K562 (cell line): ENCODE measurements at regions not wholly inside any gene's neighbourhood (a gene's known extent, or its start where the extent isn't known, plus 50 kb on each side); places are given as distances from the start of the nearest gene placed in this dataset.

Source experiments
- ATAC-seq: fragments of 200-7000 bp; cut with Tn5 transposase; 3 replicates; pipeline ENCODE4 v1.9.1; 2020; ENCODE audit warnings: moderate library complexity
- BruUV-seq: library from RNA; stranded (reverse); fragments of 400-500 nt; replicated peaks from 2 replicates; lab custom pipeline; 2021; lab: Mats Ljungman, UMichigan
- CTCF ChIA-PET: fragments of 300-600 bp; formaldehyde crosslinking; extraction: SDS; loops from one replicate; lab custom pipeline; 2021; ENCODE audit warnings: low intra/inter-chr PET ratio; lab: Yijun Ruan, JAX
- POLR2A ChIA-PET: fragments of 300-600, 350-650 bp; sonication (Branson Sonifier 250); formaldehyde crosslinking; extraction: SDS; loops from one replicate; lab custom pipeline; 2021; ENCODE audit warnings: antibody characterized with exemption, inconsistent platforms; lab: Yijun Ruan, JAX
- DNase-seq, 4 experiments: peaks; one replicate each; pipeline versions ENCODE4 v3.0.0 to v3.0.0-alpha.2; 2011 to 2018; ENCODE audit warnings: low spot score in 3 of 4, mixed read lengths in 3 of 4; ENCODE audit errors: extremely low read depth in 1 of 4
- FAIRE-seq: peaks from 2 replicates; lab custom pipeline; 2011; peaks lifted over from hg19 to GRCh38; lab: Jason Lieb, UNC
- H2AFZ ChIP-seq: 2 replicates; pipeline ENCODE4 v1.6.0; 2011; ENCODE audit warnings: low read depth, low read length, control low read depth, inconsistent platforms
- H3K27ac ChIP-seq: fragments of 200-600 bp; 3 replicates; pipeline ENCODE4 v1.8.0; 2011; ENCODE audit warnings: low read depth, mild to moderate bottlenecking, control low read depth, inconsistent platforms, low read length, moderate library complexity, mixed read lengths; ENCODE audit errors: extremely low read depth
- H3K27me3 ChIP-seq, 2 experiments: fragments of 300-600 bp in 1 of 2; 2 replicates in 1 of 2; 3 replicates in 1 of 2; pipeline versions ENCODE4 v1.6.0 to v1.8.0; 2011; ENCODE audit warnings: inconsistent platforms in 2 of 2, low read length in 2 of 2, mild to moderate bottlenecking in 1 of 2, mixed read lengths in 1 of 2, moderate library complexity in 1 of 2; ENCODE audit not compliant: control insufficient read depth in 2 of 2, insufficient read depth in 2 of 2
- H3K36me3 ChIP-seq: fragments of 300-600 bp; 3 replicates; pipeline ENCODE4 v1.8.0; 2011; ENCODE audit warnings: mild to moderate bottlenecking, low read length, inconsistent platforms; ENCODE audit not compliant: control insufficient read depth, insufficient read depth
- H3K4me1 ChIP-seq, 2 experiments: fragments of 200-600 bp in 1 of 2; replicated peaks in 1 of 2; 2 replicates in 1 of 2; 3 replicates in 1 of 2; pipeline versions ENCODE4 v1.5.1 to v1.8.0; 2011; ENCODE audit warnings: inconsistent platforms in 2 of 2, low read length in 2 of 2, mild to moderate bottlenecking in 1 of 2, mixed read lengths in 1 of 2, moderate library complexity in 1 of 2; ENCODE audit not compliant: control insufficient read depth in 2 of 2, insufficient read depth in 2 of 2
- H3K4me2 ChIP-seq: 2 replicates; pipeline ENCODE4 v1.6.1; 2011; ENCODE audit warnings: low read length, control low read depth, inconsistent platforms, mixed read lengths; ENCODE audit not compliant: insufficient read depth
- H3K4me3 ChIP-seq: fragments of 200-600 bp; sonication (generic), shearing (Covaris generic); 2 replicates; pipeline ENCODE4 v1.5.1; 2016; ENCODE audit warnings: control low read depth, inconsistent platforms
- H3K79me2 ChIP-seq: fragments of 200-600 bp; 3 replicates; pipeline ENCODE4 v1.8.0; 2011; ENCODE audit warnings: low read length, inconsistent platforms; ENCODE audit not compliant: control insufficient read depth, insufficient read depth
- H3K9ac ChIP-seq, 2 experiments: 2 replicates each; pipeline versions ENCODE4 v1.6.0 to v1.6.1; 2011; ENCODE audit warnings: low read depth in 2 of 2, low read length in 2 of 2, control low read depth in 1 of 2, inconsistent platforms in 1 of 2, mild to moderate bottlenecking in 1 of 2, mixed read lengths in 1 of 2; ENCODE audit not compliant: insufficient read depth in 1 of 2
- H3K9me1 ChIP-seq: one replicate; pipeline ENCODE4 v1.6.0; 2011; ENCODE audit warnings: inconsistent platforms, mild to moderate bottlenecking, low read length, moderate library complexity; ENCODE audit not compliant: control insufficient read depth, insufficient read depth
- H3K9me3 ChIP-seq: replicated peaks from 2 replicates; pipeline ENCODE4 v1.5.1; 2011; ENCODE audit warnings: low read depth, low read length, inconsistent platforms; ENCODE audit not compliant: control insufficient read depth, insufficient read depth
- H4K20me1 ChIP-seq: replicated peaks from 2 replicates; pipeline ENCODE4 v1.6.1; 2011; ENCODE audit warnings: low read length, inconsistent platforms, mixed read lengths; ENCODE audit not compliant: control insufficient read depth, insufficient read depth
- COPS2 ChIP-seq: fragments of 450-650 bp; conservative IDR thresholded peaks from 2 replicates; pipeline ENCODE4 v1.6.1; 2016; ENCODE audit warnings: mild to moderate bottlenecking, moderate library complexity
- FOXA1 ChIP-seq: fragments of 450-650 bp; IDR thresholded peaks from 2 replicates; pipeline ENCODE4 v1.6.1; 2016; ENCODE audit warnings: mild to moderate bottlenecking, borderline replicate concordance
- HNRNPH1 ChIP-seq: fragments of 200-400 bp; formaldehyde crosslinking; optimal IDR thresholded peaks from 2 replicates; pipeline ENCODE3; 2017; ENCODE audit warnings: low read depth, mild to moderate bottlenecking, low read length, moderate library complexity
- MBD2 ChIP-seq: sonication (generic); IDR thresholded peaks from 2 replicates; pipeline ENCODE4 v1.6.1; 2016; ENCODE audit warnings: low read depth, borderline replicate concordance
- RFX1 ChIP-seq: fragments of 450-650 bp; IDR thresholded peaks from 2 replicates; pipeline ENCODE4 v1.6.1; 2016; ENCODE audit warnings: mild to moderate bottlenecking, moderate library complexity
- SRSF1 ChIP-seq: fragments of 200-400 bp; formaldehyde crosslinking; IDR thresholded peaks from 2 replicates; pipeline ENCODE4 v1.6.1; 2017; ENCODE audit warnings: mild to moderate bottlenecking, low read depth, low read length, moderate library complexity
- TAF15 ChIP-seq: fragments of 200-400 bp; formaldehyde crosslinking; IDR thresholded peaks from 2 replicates; pipeline ENCODE4 v1.6.1; 2017; ENCODE audit warnings: mild to moderate bottlenecking, low read depth, low read length, moderate library complexity
- WHSC1 ChIP-seq: IDR thresholded peaks from one replicate; pipeline ENCODE4 v1.6.1; 2012; ENCODE audit warnings: low read length, control low read depth, inconsistent platforms
- ZBTB2 ChIP-seq: fragments of 450-650 bp; IDR thresholded peaks from 2 replicates; pipeline ENCODE4 v1.6.1; 2016; ENCODE audit warnings: antibody characterized with exemption
- ZFP36 ChIP-seq: fragments of 150-350 bp; IDR thresholded peaks from 2 replicates; pipeline ENCODE4 v1.6.1; 2018; ENCODE audit warnings: low read length, low read depth; ENCODE audit not compliant: partially characterized antibody
- ZNF239 ChIP-seq: fragments of 250-450 bp; sonication (Bioruptor Pico); IDR thresholded peaks from 2 replicates; pipeline ENCODE4 v1.4.0; 2020; ENCODE audit warnings: mild to moderate bottlenecking
- ZNF282 ChIP-seq: sonication (generic); formaldehyde crosslinking; IDR thresholded peaks from 2 replicates; pipeline ENCODE4 v1.8.1; 2023; ENCODE audit warnings: missing genetic modification reagents
- in situ Hi-C: fragments of 300-500 bp; cut with MboI; formaldehyde crosslinking; loops from 4 replicates; pipeline ENCODE4 v1.15.0; 2018; ENCODE audit warnings: inconsistent platforms, mixed read lengths
- intact Hi-C: fragments of 100-400 bp; cut with micrococcal nuclease; formaldehyde crosslinking; loops from 2 replicates; pipeline ENCODE4 v1.14.2; 2022
- TF ChIP-seq, protein P1 (sequence below): fragments of 450-650 bp; IDR thresholded peaks from 2 replicates; pipeline ENCODE4 v1.6.1; 2016; ENCODE audit warnings: missing biosample characterization, missing genetic modification characterization
- TF ChIP-seq, protein P2 (sequence below): fragments of 250-450 bp; sonication (Bioruptor Pico); IDR thresholded peaks from 2 replicates; pipeline ENCODE4 v1.4.0; 2020; ENCODE audit warnings: mild to moderate bottlenecking, moderate library complexity

GRCh38 chr9:91086657-91087461, 274.9 kb downstream of the AUH start:
- Histone ChIP-seq H3K9me1 (no peaks in the 10 kb centered on the region), H3K27ac (no peak overlapping the region), H4K20me1 (no peaks in the 10 kb centered on the region), H3K27me3 (peaks cover under 1 to 8% of the 10 kb centered on the region in 2 experiments; a peak in 3 of 5 replicates), H3K4me2 (no peak overlapping the region), H3K4me1 (no peaks in the 10 kb centered on the region; a peak in 1 of 5 replicates), H2AFZ (no peak overlapping the region), H3K9ac (no peak overlapping the region), H3K79me2 (no peaks in the 10 kb centered on the region), H3K4me3 (no peak overlapping the region), H3K36me3 (no peaks in the 10 kb centered on the region), H3K9me3 (no peaks in the 10 kb centered on the region)
- FAIRE-seq (no peak), DNase-seq (no peak), ATAC-seq (no peak)
- ChIA-PET CTCF (no interaction called here), POLR2A (interaction anchor here (1.0 kb wide), 1 partner anchor 15 kb away, joined by 4 read pairs; no protein-coding TSS in a partner anchor)
- in situ Hi-C loops, result no loop called here
- intact Hi-C loops, result no loop called here
- no TSS peak for BruUV-seq
- no peak for TF ChIP-seq ZNF239
- TF ChIP-seq, protein P1, sequence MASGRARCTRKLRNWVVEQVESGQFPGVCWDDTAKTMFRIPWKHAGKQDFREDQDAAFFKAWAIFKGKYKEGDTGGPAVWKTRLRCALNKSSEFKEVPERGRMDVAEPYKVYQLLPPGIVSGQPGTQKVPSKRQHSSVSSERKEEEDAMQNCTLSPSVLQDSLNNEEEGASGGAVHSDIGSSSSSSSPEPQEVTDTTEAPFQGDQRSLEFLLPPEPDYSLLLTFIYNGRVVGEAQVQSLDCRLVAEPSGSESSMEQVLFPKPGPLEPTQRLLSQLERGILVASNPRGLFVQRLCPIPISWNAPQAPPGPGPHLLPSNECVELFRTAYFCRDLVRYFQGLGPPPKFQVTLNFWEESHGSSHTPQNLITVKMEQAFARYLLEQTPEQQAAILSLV (tag), result no peak
- TF ChIP-seq ZFP36, result no peak
- TF ChIP-seq SRSF1, result no peak
- no peak for TF ChIP-seq FOXA1
- no peak for TF ChIP-seq COPS2
- TF ChIP-seq WHSC1, result no peak
- TF ChIP-seq ZNF282 (CRISPR knock-in tag), result no peak
- TF ChIP-seq TAF15, result no peak
- no peak for TF ChIP-seq RFX1
- TF ChIP-seq MBD2, result no peak
- no peak for TF ChIP-seq ZBTB2
- TF ChIP-seq HNRNPH1, result no peak
- TF ChIP-seq, protein P2, sequence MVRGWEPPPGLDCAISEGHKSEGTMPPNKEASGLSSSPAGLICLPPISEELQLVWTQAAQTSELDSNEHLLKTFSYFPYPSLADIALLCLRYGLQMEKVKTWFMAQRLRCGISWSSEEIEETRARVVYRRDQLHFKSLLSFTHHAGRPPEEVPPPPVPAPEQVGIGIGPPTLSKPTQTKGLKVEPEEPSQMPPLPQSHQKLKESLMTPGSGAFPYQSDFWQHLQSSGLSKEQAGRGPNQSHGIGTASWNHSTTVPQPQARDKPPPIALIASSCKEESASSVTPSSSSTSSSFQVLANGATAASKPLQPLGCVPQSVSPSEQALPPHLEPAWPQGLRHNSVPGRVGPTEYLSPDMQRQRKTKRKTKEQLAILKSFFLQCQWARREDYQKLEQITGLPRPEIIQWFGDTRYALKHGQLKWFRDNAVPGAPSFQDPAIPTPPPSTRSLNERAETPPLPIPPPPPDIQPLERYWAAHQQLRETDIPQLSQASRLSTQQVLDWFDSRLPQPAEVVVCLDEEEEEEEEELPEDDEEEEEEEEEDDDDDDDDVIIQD (CRISPR knock-in tag), result no peak
